ENCODE measurements at regions not wholly inside any gene's neighbourhood (a gene's known extent, or its start where the extent isn't known, plus 50 kb on each side); places are given as distances from the start of the nearest gene placed in this dataset.
A peak's percentile ranks its signal among the peaks of the same experiment; 100 is the strongest.
"Not testable (repeated sequence)": the region's sequence is repeated elsewhere in the genome, so short reads cannot be mapped to it uniquely, and the experiment has no call there.

- DNase-seq (ENCODE audit: low read depth): peak; percentile 54
- TF ChIP-seq CTCF (conservative IDR thresholded peaks at IDR 0.05; ENCODE audit: low read length): no peak
- peak overlapping the region; percentile 38 for H3K4me3 ChIP-seq (ENCODE audit: low read length)
These were observed 75.7 kb downstream of the LYZL2 start for GRCh38 chr10:30553626-30554439.

GRCh38 chr10:30553018-30553625 is 76.4 kb downstream of the LYZL2 start:
- DNase-seq (ENCODE audit: low read depth): no peak
- no peak overlapping the region for H3K4me3 ChIP-seq (ENCODE audit: low read length)
- TF ChIP-seq CTCF (conservative IDR thresholded peaks at IDR 0.05; ENCODE audit: low read length): no peak

- DNase-seq (ENCODE audit: low read depth): no peak
- no peak overlapping the region for H3K4me3 ChIP-seq (ENCODE audit: low read length)
- TF ChIP-seq CTCF (conservative IDR thresholded peaks at IDR 0.05; ENCODE audit: low read length): no peak
These were observed 78.4 kb downstream of the LYZL2 start for GRCh38 chr10:30550967-30551815.

GRCh38 chr10:30549134-30549687 is 80.3 kb downstream of the LYZL2 start:
- not testable (repeated sequence) for DNase-seq (ENCODE audit: low read depth); H3K4me3 ChIP-seq (ENCODE audit: low read length)

GRCh38 chr10:30546511-30546910 is 83.0 kb downstream of the LYZL2 start:
- TF ChIP-seq CTCF (conservative IDR thresholded peaks at IDR 0.05; ENCODE audit: low read length): no peak
- no peak overlapping the region for H3K4me3 ChIP-seq (ENCODE audit: low read length)
- no peak for DNase-seq (ENCODE audit: low read depth)

- no peak for DNase-seq (ENCODE audit: low read depth)
- no peak for TF ChIP-seq CTCF (conservative IDR thresholded peaks at IDR 0.05; ENCODE audit: low read length)
- H3K4me3 ChIP-seq (ENCODE audit: low read length): no peak overlapping the region
These were observed 86.7 kb downstream of the LYZL2 start for GRCh38 chr10:30542895-30543288.
